B cell (primary cell): ENCODE measurements at regions not wholly inside any gene's neighbourhood (a gene's known extent, or its start where the extent isn't known, plus 50 kb on each side); places are given as distances from the start of the nearest gene placed in this dataset.

ENCODE experiments used
- ATAC-seq: fragments of 200-7000 bp; cut with Tn5 transposase; one replicate; pipeline ENCODE4 v1.10.0; 2021; ENCODE audit warnings: low read depth, mild to moderate bottlenecking, moderate number of reproducible peaks, moderate library complexity
- CTCF ChIA-PET: fragments of 350-600 bp; sonication (Branson Sonifier 250); formaldehyde crosslinking; loops from one replicate; lab custom pipeline; 2021; ENCODE audit warnings: antibody characterized with exemption, inconsistent platforms; lab: Charles Lee
- POLR2A ChIA-PET: fragments of 350-600 bp; sonication (Branson Sonifier 250); formaldehyde crosslinking; loops from one replicate; lab custom pipeline; 2021; ENCODE audit warnings: antibody characterized with exemption; lab: Charles Lee
- DNase-seq: peaks from one replicate; pipeline ENCODE4 v3.0.0; 2013
- H2AFZ ChIP-seq: 2 replicates; pipeline ENCODE4 v1.6.1; 2012; ENCODE audit warnings: mild to moderate bottlenecking, low read depth, low read length; ENCODE audit not compliant: insufficient read depth, poor library complexity, severe bottlenecking
- H3K27ac ChIP-seq, 2 donors: 1 replicate in 1 of 2; 2 replicates in 1 of 2; pipeline ENCODE4 v1.5.1; 2012 to 2013; ENCODE audit warnings: low read length in 2 of 2, mild to moderate bottlenecking in 2 of 2, moderate library complexity in 1 of 2
- H3K27me3 ChIP-seq, 4 experiments: fragments of 200-600 bp in 1 of 4; sonication (generic) in 1 of 4; replicated peaks in 1 of 4; 1 replicate in 2 of 4; 2 replicates in 2 of 4; pipeline versions ENCODE4 v1.6.1 to v1.7.0; 2013 to 2016; ENCODE audit warnings: low read length in 3 of 4, mild to moderate bottlenecking in 2 of 4, mixed read lengths in 1 of 4, moderate library complexity in 1 of 4; ENCODE audit not compliant: insufficient read depth in 4 of 4, control insufficient read depth in 3 of 4; ENCODE audit errors: control extremely low read depth in 1 of 4
- H3K36me3 ChIP-seq, 2 experiments: replicated peaks in 1 of 2; 1 replicate in 1 of 2; 2 replicates in 1 of 2; pipeline versions ENCODE4 v1.6.1 to v1.7.1; 2013; ENCODE audit warnings: low read length in 1 of 2; ENCODE audit not compliant: insufficient read depth in 2 of 2, control insufficient read depth in 1 of 2; ENCODE audit errors: control extremely low read depth in 1 of 2, extremely low read depth in 1 of 2
- H3K4me1 ChIP-seq, 2 donors: fragments of 200-600 bp in 1 of 2; sonication (generic) in 1 of 2; 1 replicate in 1 of 2; 2 replicates in 1 of 2; pipeline versions ENCODE4 v1.5.1 to v1.6.1; 2013 to 2017; ENCODE audit warnings: low read length in 2 of 2; ENCODE audit not compliant: control insufficient read depth in 2 of 2, insufficient read depth in 2 of 2
- H3K4me2 ChIP-seq: replicated peaks from 2 replicates; pipeline ENCODE3; 2012; ENCODE audit warnings: mild to moderate bottlenecking, low read depth, low read length; ENCODE audit not compliant: poor library complexity, severe bottlenecking
- H3K4me3 ChIP-seq, 5 experiments: fragments of 200-600 bp in 1 of 5; sonication (generic) in 1 of 5; 1 replicate in 3 of 5; 2 replicates in 2 of 5; pipeline versions ENCODE4 v1.5.1 to v1.7.0; 2011 to 2016; ENCODE audit warnings: low read length in 4 of 5, mild to moderate bottlenecking in 4 of 5, low read depth in 2 of 5, control low read depth in 1 of 5, moderate library complexity in 1 of 5; ENCODE audit not compliant: insufficient read depth in 1 of 5; ENCODE audit errors: control extremely low read depth in 1 of 5, extremely low read depth in 1 of 5
- H3K79me2 ChIP-seq: fragments of 200-600 bp; sonication (generic); one replicate; pipeline ENCODE4 v1.6.0; 2016; ENCODE audit warnings: low read length; ENCODE audit not compliant: control insufficient read depth, insufficient read depth
- H3K9ac ChIP-seq: fragments of 200-600 bp; sonication (generic); 2 replicates; pipeline ENCODE4 v1.6.1; 2017; ENCODE audit warnings: mild to moderate bottlenecking, low read length, moderate library complexity
- H3K9me3 ChIP-seq, 3 donors: one replicate each; pipeline versions ENCODE4 v1.6.1 to v1.7.1; 2013; ENCODE audit warnings: low read length in 2 of 3; ENCODE audit not compliant: control insufficient read depth in 2 of 3, insufficient read depth in 1 of 3; ENCODE audit errors: control extremely low read depth in 1 of 3
- H4K20me1 ChIP-seq: 2 replicates; pipeline ENCODE4 v1.6.0; 2012; ENCODE audit warnings: mild to moderate bottlenecking, low read length; ENCODE audit not compliant: insufficient read depth, control insufficient read depth, poor library complexity, severe bottlenecking
- H3K27ac Mint-ChIP-seq: one replicate; pipeline ENCODE4 v1.8.0; 2021; ENCODE audit warnings: mixed read lengths
- H3K27me3 Mint-ChIP-seq: one replicate; pipeline ENCODE4 v1.8.0; 2021; ENCODE audit warnings: mixed read lengths
- H3K4me1 Mint-ChIP-seq: one replicate; pipeline ENCODE4 v1.8.0; 2021; ENCODE audit warnings: mixed read lengths
- H3K4me3 Mint-ChIP-seq: one replicate; pipeline ENCODE4 v1.8.0; 2021; ENCODE audit warnings: mixed read lengths
- H3K9me3 Mint-ChIP-seq: one replicate; pipeline ENCODE4 v1.8.0; 2022; ENCODE audit warnings: mixed read lengths; ENCODE audit not compliant: insufficient read depth
- CTCF ChIP-seq: fragments of 200-600 bp; IDR thresholded peaks from one replicate; pipeline ENCODE4 v1.8.0; 2022; ENCODE audit warnings: antibody characterized with exemption, mild to moderate bottlenecking
- EZH2 ChIP-seq: IDR thresholded peaks from 2 replicates; pipeline ENCODE4 v1.6.1; 2012; ENCODE audit warnings: borderline replicate concordance, low read depth, mild to moderate bottlenecking, moderate library complexity, low read length; ENCODE audit not compliant: insufficient read depth, poor library complexity, severe bottlenecking
- WGBS: methylation state at CpG from one replicate; pipeline ENCODE4 v1.1.5; 2013; ENCODE audit warnings: missing lambda C conversion rate; ENCODE audit not compliant: insufficient coverage; 5-methylcytosine and 5-hydroxymethylcytosine counted together
- intact Hi-C: fragments of 100-400 bp; cut with micrococcal nuclease; formaldehyde crosslinking; loops from one replicate; pipeline ENCODE4 v1.10.0; 2022

GRCh38 chr16:52618753-52619497, 72.0 kb upstream of the TOX3 start:
- no peak overlapping the region for H3K27ac ChIP-seq
- no CpG with 5 or more reads among the region's 3 CpGs for WGBS
- no peak overlapping the region for H3K27ac Mint-ChIP-seq
- intact Hi-C loops = no loop called here
- no peaks in the 10 kb centered on the region for H3K4me1 Mint-ChIP-seq
- H3K4me2 ChIP-seq = no peak overlapping the region
- H4K20me1 ChIP-seq = no peaks in the 10 kb centered on the region
- no peaks in the 10 kb centered on the region for H3K27me3 Mint-ChIP-seq
- ChIA-PET POLR2A (no interaction called here), CTCF (no interaction called here)
- peaks cover 2% of the 10 kb centered on the region for H3K9me3 Mint-ChIP-seq
- TF ChIP-seq CTCF = no peak
- no peak for TF ChIP-seq EZH2
- H2AFZ ChIP-seq = no peak overlapping the region
- no peak overlapping the region for H3K4me3 ChIP-seq
- H3K9me3 ChIP-seq = no peaks in the 10 kb centered on the region
- H3K36me3 ChIP-seq = no peaks in the 10 kb centered on the region
- ATAC-seq = no peak
- no peaks in the 10 kb centered on the region for H3K79me2 ChIP-seq
- no peak overlapping the region for H3K4me3 Mint-ChIP-seq
- DNase-seq = no peak
- no peaks in the 10 kb centered on the region for H3K4me1 ChIP-seq
- H3K27me3 ChIP-seq = no peaks in the 10 kb centered on the region
- no peak overlapping the region for H3K9ac ChIP-seq

- Histone ChIP-seq H3K4me2 (no peak overlapping the region), H2AFZ (no peak overlapping the region), H4K20me1 (no peaks in the 10 kb centered on the region), H3K9ac (no peak overlapping the region), H3K27ac (no peak overlapping the region), H3K79me2 (no peaks in the 10 kb centered on the region), H3K9me3 (no peaks in the 10 kb centered on the region), H3K36me3 (no peaks in the 10 kb centered on the region), H3K4me3 (no peak overlapping the region), H3K27me3 (no peaks in the 10 kb centered on the region), H3K4me1 (no peaks in the 10 kb centered on the region)
- POLR2A ChIA-PET = no interaction called here
- no peak for DNase-seq
- WGBS = 50% methylated on average over 2 of the region's 3 CpGs
- H3K9me3 Mint-ChIP-seq = peaks cover 2% of the 10 kb centered on the region
- ATAC-seq = no peak
- H3K27ac Mint-ChIP-seq = no peak overlapping the region
- no peaks in the 10 kb centered on the region for H3K4me1 Mint-ChIP-seq
- H3K27me3 Mint-ChIP-seq = no peaks in the 10 kb centered on the region
- intact Hi-C loops = no loop called here
- TF ChIP-seq CTCF (no peak), EZH2 (no peak)
- CTCF ChIA-PET = no interaction called here
- H3K4me3 Mint-ChIP-seq = no peak overlapping the region
Measured at GRCh38 chr16:52617591-52617990, 70.6 kb upstream of the TOX3 start.
